Loucy (cell line): ENCODE measurements at regions not wholly inside any gene's neighbourhood (a gene's known extent, or its start where the extent isn't known, plus 50 kb on each side); places are given as distances from the start of the nearest gene placed in this dataset.

Source experiments
- H2AFZ ChIP-seq: fragments of 200-600 bp; sonication (generic); 2 replicates; pipeline ENCODE4 v1.6.0; 2016; ENCODE audit warnings: antibody characterized with exemption, mild to moderate bottlenecking, low read length, moderate library complexity
- H3F3A ChIP-seq: fragments of 200-600 bp; 2 replicates; pipeline ENCODE4 v1.6.0; 2016; ENCODE audit warnings: antibody characterized with exemption, low read depth, mild to moderate bottlenecking
- H3K27me3 ChIP-seq: fragments of 200-600 bp; sonication (generic); 2 replicates; pipeline ENCODE4 v1.6.1; 2014; ENCODE audit warnings: low read length, mild to moderate bottlenecking; ENCODE audit not compliant: insufficient read depth, poor library complexity, severe bottlenecking
- H3K36me3 ChIP-seq: fragments of 200-600 bp; sonication (generic); 2 replicates; pipeline ENCODE4 v1.6.1; 2016; ENCODE audit warnings: low read length; ENCODE audit not compliant: insufficient read depth
- H3K4me1 ChIP-seq: fragments of 200-600 bp; sonication (generic); 2 replicates; pipeline ENCODE4 v1.5.1; 2014; ENCODE audit warnings: low read length, mild to moderate bottlenecking; ENCODE audit not compliant: insufficient read depth, poor library complexity, severe bottlenecking
- H3K4me2 ChIP-seq: fragments of 200-600 bp; sonication (generic); 2 replicates; pipeline ENCODE4 v1.6.0; 2014; ENCODE audit warnings: antibody characterized with exemption, low read length, low read depth, mild to moderate bottlenecking; ENCODE audit not compliant: poor library complexity, severe bottlenecking
- H3K4me3 ChIP-seq: fragments of 200-600 bp; sonication (generic); 2 replicates; pipeline ENCODE4 v1.5.1; 2014; ENCODE audit warnings: low read length, mild to moderate bottlenecking, mixed read lengths; ENCODE audit not compliant: poor library complexity, severe bottlenecking
- H3K79me2 ChIP-seq: fragments of 200-600 bp; sonication (generic); 2 replicates; pipeline ENCODE4 v1.6.1; 2014; ENCODE audit warnings: low read length; ENCODE audit not compliant: insufficient read depth
- H3K9ac ChIP-seq: fragments of 200-600 bp; sonication (generic); 2 replicates; pipeline ENCODE4 v1.6.0; 2014; ENCODE audit warnings: mild to moderate bottlenecking, low read depth, low read length, moderate library complexity; ENCODE audit not compliant: poor library complexity, severe bottlenecking
- H3K9me2 ChIP-seq: fragments of 200-600 bp; sonication (generic); replicated peaks from 2 replicates; pipeline ENCODE4 v1.6.1; 2016; ENCODE audit warnings: low read depth, low read length, mixed read lengths
- H3K9me3 ChIP-seq: fragments of 200-600 bp; sonication (generic); 2 replicates; pipeline ENCODE4 v1.6.1; 2014; ENCODE audit warnings: mild to moderate bottlenecking, antibody characterized with exemption, low read length, low read depth; ENCODE audit not compliant: insufficient read depth
- H4K20me1 ChIP-seq: fragments of 200-600 bp; sonication (generic); 2 replicates; pipeline ENCODE4 v1.6.0; 2014; ENCODE audit warnings: antibody characterized with exemption, low read length, mild to moderate bottlenecking; ENCODE audit not compliant: insufficient read depth, poor library complexity, severe bottlenecking
- EZH2phosphoT487 ChIP-seq: fragments of 200-600 bp; IDR thresholded peaks from 2 replicates; pipeline ENCODE4 v1.6.1; 2018; ENCODE audit warnings: antibody characterized with exemption, mild to moderate bottlenecking, moderate library complexity, borderline replicate concordance
- TF ChIP-seq, protein P1 (sequence below): fragments of 200-600 bp; sonication (generic); conservative IDR thresholded peaks from 2 replicates; pipeline ENCODE4 v1.5.1; 2014; ENCODE audit warnings: mild to moderate bottlenecking, antibody characterized with exemption, low read length

GRCh38 chr9:1653282-1653681, 361.9 kb upstream of the SMARCA2 start:
- no peaks in the 10 kb centered on the region for H4K20me1 ChIP-seq
- no peaks in the 10 kb centered on the region for H3F3A ChIP-seq
- H3K4me1 ChIP-seq = no peaks in the 10 kb centered on the region
- H3K27me3 ChIP-seq = no peaks in the 10 kb centered on the region
- no peak overlapping the region for H3K9ac ChIP-seq
- no peaks in the 10 kb centered on the region for H3K79me2 ChIP-seq
- no peaks in the 10 kb centered on the region for H3K9me2 ChIP-seq
- no peak overlapping the region for H3K4me2 ChIP-seq
- no peak overlapping the region for H2AFZ ChIP-seq
- TF ChIP-seq EZH2phosphoT487 = no peak
- TF ChIP-seq, protein P1, sequence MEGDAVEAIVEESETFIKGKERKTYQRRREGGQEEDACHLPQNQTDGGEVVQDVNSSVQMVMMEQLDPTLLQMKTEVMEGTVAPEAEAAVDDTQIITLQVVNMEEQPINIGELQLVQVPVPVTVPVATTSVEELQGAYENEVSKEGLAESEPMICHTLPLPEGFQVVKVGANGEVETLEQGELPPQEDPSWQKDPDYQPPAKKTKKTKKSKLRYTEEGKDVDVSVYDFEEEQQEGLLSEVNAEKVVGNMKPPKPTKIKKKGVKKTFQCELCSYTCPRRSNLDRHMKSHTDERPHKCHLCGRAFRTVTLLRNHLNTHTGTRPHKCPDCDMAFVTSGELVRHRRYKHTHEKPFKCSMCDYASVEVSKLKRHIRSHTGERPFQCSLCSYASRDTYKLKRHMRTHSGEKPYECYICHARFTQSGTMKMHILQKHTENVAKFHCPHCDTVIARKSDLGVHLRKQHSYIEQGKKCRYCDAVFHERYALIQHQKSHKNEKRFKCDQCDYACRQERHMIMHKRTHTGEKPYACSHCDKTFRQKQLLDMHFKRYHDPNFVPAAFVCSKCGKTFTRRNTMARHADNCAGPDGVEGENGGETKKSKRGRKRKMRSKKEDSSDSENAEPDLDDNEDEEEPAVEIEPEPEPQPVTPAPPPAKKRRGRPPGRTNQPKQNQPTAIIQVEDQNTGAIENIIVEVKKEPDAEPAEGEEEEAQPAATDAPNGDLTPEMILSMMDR = no peak
- no peaks in the 10 kb centered on the region for H3K9me3 ChIP-seq
- H3K4me3 ChIP-seq = no peak overlapping the region
- H3K36me3 ChIP-seq = no peaks in the 10 kb centered on the region

DNA sequence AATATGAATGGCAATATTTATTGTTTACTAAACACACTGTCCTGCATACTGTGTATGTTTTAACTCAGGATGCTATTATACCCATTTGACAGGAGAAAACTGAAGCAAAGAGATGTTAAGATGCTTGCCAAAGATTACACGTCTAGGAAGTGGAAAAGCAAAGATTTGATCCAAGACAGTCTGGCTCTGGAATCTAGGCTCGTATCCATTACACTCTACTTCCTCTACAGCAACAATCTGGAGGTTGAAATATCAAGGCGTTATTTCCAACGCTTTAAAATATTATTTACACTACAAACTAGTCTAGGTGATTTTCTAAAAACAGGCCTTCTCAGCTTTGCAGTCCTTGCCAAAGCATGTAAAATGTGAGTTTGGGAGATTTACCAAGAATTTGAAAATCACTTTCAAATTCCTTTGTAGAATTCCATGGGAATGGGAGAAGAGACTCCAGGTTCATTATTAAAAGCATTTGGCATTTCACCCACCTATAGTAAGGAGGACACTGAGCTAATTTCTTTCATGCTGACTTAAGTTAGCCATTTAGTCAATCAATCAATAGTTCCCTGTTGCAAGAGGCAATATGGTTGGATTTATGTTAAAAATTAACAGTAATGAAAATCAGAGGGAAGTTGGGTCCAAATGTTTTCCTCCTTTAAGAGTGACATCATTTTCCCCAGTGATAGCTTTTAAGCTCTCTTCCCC, 356.3 kb upstream of the SMARCA2 start:
- Histone ChIP-seq H3K4me2 (no peak overlapping the region), H3K4me1 (no peaks in the 10 kb centered on the region), H2AFZ (no peak overlapping the region), H3K36me3 (no peaks in the 10 kb centered on the region), H4K20me1 (no peaks in the 10 kb centered on the region), H3K27me3 (no peaks in the 10 kb centered on the region), H3F3A (no peaks in the 10 kb centered on the region), H3K9ac (no peak overlapping the region), H3K9me3 (no peaks in the 10 kb centered on the region), H3K79me2 (no peaks in the 10 kb centered on the region), H3K9me2 (no peaks in the 10 kb centered on the region), H3K4me3 (no peak overlapping the region)
- TF ChIP-seq, protein P1 = no peak
- no peak for TF ChIP-seq EZH2phosphoT487

GRCh38 chr9:1659363-1659690, 355.8 kb upstream of the SMARCA2 start:
- no peak for TF ChIP-seq EZH2phosphoT487
- TF ChIP-seq, protein P1 = no peak
- no peaks in the 10 kb centered on the region for H3K4me1 ChIP-seq
- no peak overlapping the region for H3K9ac ChIP-seq
- no peaks in the 10 kb centered on the region for H3K9me3 ChIP-seq
- no peak overlapping the region for H3K4me3 ChIP-seq
- no peaks in the 10 kb centered on the region for H3K9me2 ChIP-seq
- no peaks in the 10 kb centered on the region for H3F3A ChIP-seq
- no peaks in the 10 kb centered on the region for H3K79me2 ChIP-seq
- H3K36me3 ChIP-seq = no peaks in the 10 kb centered on the region
- H2AFZ ChIP-seq = no peak overlapping the region
- H3K4me2 ChIP-seq = no peak overlapping the region
- no peaks in the 10 kb centered on the region for H4K20me1 ChIP-seq
- H3K27me3 ChIP-seq = no peaks in the 10 kb centered on the region
